Skin of body (tissue), 1 donor: ENCODE measurements at regions not wholly inside any gene's neighbourhood (a gene's known extent, or its start where the extent isn't known, plus 50 kb on each side); places are given as distances from the start of the nearest gene placed in this dataset.

Experiments used
- DNase-seq: peaks from one replicate; lab custom pipeline; 2025; lab: John Stamatoyannopoulos, UW

GRCh38 chr1:232445361-232446106, 184.4 kb downstream of the SIPA1L2 start:
- no peak for DNase-seq

GRCh38 chr1:232443372-232443771, 186.6 kb downstream of the SIPA1L2 start:
- DNase-seq = no peak

DNA sequence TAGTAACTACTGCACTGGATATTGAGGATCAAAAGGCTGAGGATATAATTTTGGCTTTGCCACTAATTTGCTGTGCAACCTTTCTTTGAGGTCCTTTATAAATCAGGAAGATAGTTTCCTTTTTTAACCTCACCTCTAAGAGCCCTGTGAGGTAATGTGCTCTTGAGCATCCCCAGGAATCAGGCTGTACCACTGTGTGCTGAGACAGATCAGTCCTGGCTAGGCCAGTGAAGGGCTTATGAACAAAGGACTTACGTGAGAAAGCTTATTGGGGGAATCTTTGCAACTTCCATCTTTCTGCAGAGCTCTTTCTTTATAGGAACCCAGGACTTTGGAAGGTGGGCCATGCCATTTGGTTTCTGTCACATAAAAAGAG, 188.9 kb downstream of the SIPA1L2 start:
- no peak for DNase-seq

DNA sequence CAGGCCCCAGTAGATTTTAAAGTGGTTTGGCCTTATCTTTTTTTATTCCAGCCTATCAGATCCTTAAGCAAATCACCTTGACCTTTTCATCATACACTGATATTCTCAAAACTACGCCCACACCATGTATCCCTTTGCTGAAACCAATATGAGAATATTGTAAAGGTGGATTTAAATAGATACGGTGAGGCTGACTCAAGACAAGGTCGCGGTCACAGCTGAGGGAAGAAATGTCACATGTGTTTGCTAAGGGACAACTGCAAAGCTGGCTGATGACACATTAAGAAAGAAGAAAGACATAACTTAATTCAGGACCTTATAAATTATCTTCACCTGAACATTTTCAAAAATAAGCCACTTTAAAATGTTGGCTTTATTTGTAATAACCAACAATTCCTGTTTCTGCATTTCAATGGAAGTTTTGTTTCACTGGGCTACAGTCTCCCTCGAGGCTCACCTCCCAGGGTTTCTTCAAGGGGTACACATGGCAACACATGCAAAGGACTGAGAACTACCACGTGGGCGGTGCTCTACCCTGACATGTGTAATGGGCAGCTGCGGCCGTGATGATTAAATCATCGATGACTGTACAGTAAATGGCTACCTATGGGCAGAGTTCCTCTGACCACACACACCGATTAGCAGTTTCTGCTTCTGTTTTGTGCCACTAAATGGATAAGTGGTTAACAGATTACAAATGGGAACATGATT, 189.5 kb downstream of the SIPA1L2 start:
- DNase-seq = no peak

GRCh38 chr1:232439011-232439410, 190.9 kb downstream of the SIPA1L2 start:
- DNase-seq = no peak

- peak; percentile 18 for DNase-seq
These were observed 191.5 kb downstream of the SIPA1L2 start for GRCh38 chr1:232438476-232438875.

GRCh38 chr1:232437510-232437909, 192.4 kb downstream of the SIPA1L2 start:
- no peak for DNase-seq

GRCh38 chr1:232435729-232436128, 194.2 kb downstream of the SIPA1L2 start:
- DNase-seq = peak; percentile 65

DNA sequence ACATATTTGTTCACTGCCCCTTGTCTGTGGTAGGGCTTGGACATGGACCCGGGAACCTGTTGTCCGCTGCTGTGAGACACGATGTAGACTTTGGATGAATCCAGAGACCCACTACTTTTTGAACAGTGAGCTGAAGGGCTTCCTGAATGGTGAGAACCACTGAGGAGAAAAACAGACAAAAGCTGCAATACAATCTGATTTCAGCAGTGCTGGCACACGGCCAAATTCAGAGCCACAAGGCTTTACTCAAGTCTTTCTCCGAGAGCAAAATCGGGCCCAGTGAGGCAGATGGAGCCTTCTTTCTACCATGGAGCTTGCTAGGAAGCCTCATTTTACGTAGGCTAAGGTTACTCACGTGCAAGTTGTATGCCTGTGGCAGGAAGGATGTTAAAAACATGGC, 197.6 kb downstream of the SIPA1L2 start:
- peak; percentile 8 for DNase-seq

GRCh38 chr1:232431748-232432147, 198.2 kb downstream of the SIPA1L2 start:
- no peak for DNase-seq

DNA sequence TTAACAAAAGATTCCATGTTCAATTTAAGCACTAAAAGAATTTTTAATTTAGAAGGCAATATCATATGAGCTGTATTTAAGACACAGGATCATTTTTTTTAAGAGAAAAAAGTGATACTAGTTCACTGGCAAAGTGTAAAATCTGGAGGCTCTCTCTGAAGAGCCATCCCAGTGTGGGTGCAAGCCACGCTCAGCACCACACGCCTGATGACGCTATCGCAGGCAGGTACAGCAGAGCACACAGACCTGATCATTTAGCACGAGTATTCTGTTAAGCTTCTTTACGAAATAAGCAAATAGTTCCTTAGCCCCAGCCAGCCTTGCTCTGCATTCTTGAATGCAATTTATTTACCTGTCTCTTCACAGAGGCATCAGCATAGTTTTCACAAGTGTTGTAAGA, 198.6 kb downstream of the SIPA1L2 start:
- DNase-seq = no peak

GRCh38 chr1:232430467-232430866, 199.5 kb downstream of the SIPA1L2 start:
- DNase-seq = no peak

DNA sequence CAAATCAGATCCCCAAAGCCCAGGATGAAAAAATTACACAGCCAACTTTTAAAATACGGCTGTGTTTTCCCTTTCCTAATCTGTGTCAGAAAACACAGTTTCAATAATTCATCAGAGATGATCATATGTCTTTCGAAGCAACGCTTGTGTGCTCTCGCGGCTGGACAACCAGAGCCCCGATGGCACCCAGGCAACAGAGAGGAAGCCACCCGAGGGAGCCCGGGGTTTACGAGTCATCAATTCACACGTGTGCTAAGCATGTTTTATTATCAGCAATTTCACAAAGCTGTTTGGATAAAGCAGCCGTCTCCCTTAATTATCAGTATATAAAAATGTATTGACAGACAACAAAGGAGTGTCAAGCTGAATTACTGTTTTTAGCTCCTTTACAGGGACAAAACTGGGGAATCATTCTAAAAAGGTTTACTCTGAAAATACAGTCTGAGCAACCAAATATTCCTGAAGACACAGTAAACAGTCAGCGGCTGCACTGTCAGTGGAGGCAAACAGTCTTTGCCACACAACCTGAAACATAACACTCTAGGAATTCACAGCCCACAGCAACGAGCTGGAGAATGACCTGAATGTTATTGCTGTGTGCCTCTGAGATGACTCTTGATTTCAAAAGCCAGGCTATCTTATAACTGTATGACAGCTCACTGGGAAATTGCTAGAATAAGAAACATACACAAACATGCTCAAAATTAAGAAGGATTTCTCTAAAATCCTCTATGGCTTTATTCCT, 201.0 kb downstream of the SIPA1L2 start:
- DNase-seq = no peak

DNA sequence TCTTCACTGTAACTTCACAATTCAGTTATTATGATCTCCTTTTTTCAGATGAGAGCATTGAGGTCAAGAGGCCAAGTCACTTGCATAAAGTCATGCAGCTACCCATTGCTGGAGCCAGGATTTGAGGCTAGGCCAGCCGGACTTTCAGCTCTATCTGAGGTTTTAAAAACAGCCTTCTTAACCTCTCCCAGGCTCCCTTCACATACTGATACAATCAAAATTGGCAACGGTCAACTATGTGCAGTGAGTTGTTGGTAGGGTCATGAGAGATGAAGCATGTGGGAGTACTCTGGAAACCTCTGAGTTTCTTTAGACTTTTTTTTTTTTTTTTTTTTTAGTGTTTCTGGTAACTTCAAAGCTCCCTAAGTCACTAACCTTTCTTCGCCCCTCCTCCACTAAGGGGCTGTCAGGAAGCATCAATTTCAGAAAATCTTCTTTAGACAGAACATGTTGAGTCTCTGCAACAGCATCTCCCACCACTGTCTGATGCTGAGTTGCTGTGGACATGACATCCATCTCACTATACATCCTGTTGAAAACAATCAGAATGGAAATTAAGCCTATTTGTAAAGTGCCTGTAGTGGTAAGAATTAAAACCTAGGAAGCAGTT, 201.8 kb downstream of the SIPA1L2 start:
- DNase-seq = no peak

DNA sequence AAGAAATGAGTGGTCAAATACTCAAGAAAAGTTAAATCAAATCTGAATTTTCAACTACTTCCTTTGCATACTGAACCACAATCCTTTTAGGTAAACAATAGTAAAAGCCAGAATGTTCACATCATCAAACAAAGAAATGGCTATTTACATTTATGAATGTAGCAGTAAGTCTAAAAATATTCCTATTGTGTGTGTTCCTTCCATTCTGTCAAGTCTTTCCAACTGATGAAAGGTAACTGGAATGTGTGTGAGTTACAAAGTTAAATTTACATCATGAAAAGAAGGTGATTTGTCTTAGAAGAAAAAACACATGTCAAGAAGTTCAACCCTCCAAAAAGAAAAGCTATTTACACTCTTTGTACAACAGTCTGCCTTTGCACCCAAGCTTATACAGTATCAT, 203.1 kb downstream of the SIPA1L2 start:
- no peak for DNase-seq

DNA sequence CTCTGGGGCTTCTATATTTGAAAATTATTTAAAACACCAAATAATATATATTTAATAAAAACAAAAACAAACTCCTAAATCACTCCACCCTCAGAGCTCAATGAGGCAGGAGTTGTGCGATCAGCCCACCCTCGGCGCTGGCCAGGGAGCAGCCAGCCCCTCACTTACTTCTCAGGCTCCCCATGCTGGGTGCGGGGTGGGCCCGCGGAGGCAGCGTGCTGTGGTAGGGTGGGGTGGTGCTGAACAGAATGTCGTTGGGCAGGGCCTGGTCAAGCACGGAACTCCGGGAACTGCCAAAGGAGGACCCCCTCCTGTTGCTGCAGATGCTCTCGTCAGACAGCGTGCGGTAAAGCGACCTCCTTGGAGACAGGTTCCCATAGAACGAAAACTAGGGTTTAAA, 204.5 kb downstream of the SIPA1L2 start:
- no peak for DNase-seq

DNA sequence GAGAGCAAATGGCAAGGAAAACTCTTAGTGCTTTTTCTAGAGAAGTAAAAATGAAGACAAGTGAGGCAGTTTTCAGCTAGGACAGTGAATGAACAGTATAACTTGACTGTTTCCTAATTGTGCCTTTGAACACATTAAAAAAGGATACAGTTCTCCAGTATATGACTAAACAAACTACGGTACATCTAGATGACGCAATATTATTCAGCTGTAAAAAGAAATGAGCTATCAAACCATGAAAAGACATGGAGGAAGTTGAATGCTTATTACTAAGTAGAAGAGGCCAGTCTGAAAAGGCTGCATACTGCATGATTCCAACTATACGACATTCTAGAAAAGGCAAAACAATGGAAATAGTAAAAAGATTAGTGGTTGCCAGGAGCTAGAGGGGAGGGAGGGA, 206.3 kb downstream of the SIPA1L2 start:
- DNase-seq = no peak

- DNase-seq = no peak
These were observed 207.0 kb downstream of the SIPA1L2 start for GRCh38 chr1:232422898-232423297.

DNA sequence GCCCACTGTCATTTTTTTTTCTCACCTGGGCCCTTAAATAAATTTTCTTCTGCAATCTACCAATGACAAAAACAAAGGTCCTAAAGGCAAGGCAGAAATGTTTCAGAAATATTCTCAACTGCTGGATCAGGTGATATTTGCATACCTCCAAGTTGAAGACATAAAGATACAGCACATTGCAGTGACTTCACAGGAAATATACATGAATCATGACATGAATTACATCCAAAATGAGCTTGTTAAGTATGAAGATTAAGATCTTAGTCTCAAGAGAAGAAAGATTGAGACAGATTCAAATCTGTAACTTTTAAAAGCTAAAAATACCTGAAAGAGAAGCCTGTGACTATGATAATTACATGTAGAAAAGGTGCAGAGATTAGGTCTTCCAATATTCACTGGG, 207.8 kb downstream of the SIPA1L2 start:
- DNase-seq = no peak

GRCh38 chr1:232421143-232421796, 208.7 kb downstream of the SIPA1L2 start:
- DNase-seq = no peak

- no peak for DNase-seq
These were observed 212.2 kb downstream of the SIPA1L2 start for GRCh38 chr1:232417636-232418248.
